COLO668 (cell line): ENCODE measurements at regions not wholly inside any gene's neighbourhood (a gene's known extent, or its start where the extent isn't known, plus 50 kb on each side); places are given as distances from the start of the nearest gene placed in this dataset.

ENCODE experiments used
- DNase-seq: peaks from one replicate; lab custom pipeline; 2025; ENCODE audit not compliant: unreplicated experiment; lab: John Stamatoyannopoulos, UW

DNA sequence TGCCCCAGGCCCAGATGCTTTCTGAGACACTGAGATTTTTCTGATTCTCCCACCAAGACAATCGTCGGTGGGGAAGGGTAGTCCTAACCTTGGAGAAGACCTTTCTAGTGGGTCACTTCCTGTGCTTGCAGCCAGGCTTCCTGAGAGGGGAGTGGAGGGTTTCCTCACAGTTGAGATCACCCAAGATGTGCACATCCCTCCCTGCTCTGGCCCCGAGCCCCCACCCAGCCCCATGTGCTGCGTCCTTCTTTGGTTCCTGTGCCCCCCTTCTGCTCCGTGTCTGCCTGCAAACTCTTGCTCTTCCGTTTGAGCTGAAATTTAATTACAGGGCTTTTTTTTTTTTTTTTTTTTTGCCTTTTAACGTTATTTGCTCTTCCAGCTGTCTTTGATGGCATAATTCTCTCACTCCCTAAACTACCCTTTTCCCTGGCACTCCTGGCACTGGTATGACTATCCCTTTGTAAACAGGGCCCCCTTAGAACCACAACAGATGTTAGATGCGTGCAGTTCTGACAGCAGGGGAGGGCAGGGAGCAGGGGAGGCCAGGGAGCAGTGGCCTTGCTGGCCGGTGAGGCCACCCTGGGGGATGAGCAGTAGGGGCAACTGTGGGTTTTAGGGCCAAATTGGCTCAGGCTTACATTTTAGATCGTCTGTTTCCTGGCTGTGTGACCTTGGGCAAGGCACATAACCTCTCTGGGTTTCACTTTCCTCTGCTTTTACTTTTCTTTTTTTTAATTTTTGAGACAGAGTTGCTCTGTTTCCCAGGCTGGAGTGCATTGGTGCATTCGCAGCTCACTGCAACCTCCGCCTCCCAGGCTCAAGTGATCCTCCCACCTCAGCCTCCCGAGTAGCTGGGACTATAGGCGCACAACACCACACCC lies 144.5 kb downstream of the PHETA1 start:
- DNase-seq, result no peak

DNA sequence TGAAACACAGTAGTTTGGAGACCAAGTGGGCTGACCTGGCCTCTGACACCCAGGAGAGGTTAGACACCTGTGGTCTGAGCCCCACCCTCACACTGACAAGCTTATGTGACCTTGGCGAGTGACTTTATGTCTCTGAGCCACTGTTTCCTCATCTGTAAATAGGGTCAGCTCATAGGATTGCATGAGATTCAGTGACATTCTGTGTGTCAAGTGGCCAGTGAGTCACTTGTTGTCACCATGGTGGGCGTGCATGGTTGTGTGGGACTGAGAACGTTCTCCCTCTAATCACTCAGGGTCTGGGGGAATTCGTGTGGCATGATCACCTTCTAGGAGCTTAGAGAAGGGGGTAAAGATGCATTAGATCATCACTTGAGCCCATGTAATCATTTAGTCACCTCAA lies 146.4 kb downstream of the PHETA1 start:
- DNase-seq, result no peak

DNA sequence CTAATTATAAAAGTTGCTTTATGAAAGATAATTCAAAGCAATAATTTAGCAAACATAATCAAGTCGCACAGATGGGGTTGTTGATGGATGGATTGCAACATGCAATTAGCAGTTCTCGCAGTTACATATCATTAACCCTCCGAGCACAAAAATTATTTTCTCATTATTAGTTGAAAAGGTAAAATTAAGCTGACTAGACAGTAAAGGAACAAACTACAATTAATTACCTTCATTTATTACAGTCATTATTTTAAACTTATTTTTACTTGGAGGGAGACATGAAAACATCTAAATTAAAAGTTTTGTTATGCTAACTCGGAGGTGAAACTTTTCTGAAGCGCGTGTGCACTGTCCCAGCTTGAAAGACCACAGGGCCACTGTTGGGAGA lies 146.9 kb downstream of the PHETA1 start:
- DNase-seq, result no peak

DNA sequence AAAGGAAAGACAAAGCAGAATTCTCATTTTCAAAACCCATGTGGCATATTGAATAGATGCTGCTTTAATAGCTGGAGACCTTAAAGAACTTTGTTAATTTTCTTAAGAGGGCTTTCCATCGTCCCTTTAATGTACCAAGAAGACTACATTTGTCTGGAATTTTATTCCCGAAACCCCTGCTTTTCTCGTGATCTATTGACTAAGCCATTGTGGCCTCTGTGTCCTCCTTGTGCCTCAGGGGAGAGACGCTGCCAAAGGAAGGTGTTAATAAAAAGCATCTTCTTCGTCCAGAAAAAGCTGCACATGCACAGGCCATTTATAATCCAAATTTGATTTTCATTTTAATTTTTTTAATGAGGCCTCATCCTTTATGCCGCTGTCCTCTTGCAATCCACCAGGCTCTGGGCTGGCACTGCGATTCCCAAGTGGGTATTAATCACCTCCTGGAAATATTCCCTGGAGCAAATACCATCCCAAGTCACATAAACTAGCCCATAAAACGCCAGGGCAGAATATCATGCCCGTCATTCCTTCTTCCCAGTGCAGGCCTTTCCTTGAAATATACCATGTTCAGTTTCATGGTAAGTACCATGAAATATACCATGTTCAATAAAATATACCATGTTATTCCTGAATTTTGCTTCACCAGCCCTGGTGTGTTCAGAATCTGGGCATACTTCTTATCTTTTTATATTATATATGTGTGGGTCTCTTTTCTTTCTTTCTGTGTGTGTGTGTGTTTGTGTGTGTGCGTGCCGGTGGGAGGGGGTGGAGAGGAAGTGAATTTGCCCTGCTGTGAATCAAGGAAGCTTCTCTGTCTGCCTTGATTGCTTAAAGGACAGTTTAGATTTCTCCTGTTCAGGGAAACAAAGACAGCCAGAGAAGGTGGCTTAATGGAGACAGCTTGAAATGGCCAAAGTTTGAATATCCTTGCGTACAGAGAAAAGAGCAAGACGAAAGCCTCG lies 147.6 kb downstream of the PHETA1 start:
- no peak for DNase-seq

DNA sequence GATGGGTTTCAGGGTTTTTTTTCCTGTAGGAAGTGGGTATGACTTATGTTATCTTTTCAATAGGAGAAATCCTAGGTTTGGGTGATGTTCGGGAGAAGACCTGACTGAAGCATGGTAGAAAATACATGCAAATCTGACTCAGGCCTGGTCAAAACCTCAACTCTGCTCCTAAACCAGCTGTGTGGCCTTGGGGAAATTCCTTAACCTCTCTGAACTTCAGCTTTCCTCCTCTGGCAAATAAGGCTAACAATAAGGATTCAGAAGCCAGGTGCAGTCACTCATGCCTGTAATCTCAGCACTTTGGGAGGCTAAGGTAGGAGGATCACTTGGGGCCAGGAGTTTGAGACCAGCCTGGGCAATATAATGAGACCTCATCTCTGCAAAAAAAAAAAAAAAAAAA lies 148.5 kb downstream of the PHETA1 start:
- no peak for DNase-seq

DNA sequence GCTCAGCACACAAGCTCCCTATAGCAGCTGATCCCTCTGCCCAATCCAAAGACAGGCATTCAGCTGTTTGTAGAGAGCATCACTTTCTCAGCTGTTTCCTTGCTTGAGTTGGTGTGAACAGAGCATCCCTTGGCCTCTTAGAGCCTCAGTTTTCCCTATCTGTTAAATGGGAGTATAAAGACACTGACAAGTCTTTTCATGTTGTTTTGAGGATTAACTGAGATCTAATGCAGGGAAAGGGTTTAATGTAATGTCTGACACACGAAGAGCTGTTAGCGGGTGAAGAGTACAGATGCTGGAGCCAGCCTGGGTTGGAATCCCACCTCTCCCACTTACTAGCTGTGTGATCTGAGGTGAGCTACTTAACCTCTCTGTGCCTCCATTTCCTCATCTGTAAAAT lies 149.5 kb downstream of the PHETA1 start:
- DNase-seq, result no peak

DNA sequence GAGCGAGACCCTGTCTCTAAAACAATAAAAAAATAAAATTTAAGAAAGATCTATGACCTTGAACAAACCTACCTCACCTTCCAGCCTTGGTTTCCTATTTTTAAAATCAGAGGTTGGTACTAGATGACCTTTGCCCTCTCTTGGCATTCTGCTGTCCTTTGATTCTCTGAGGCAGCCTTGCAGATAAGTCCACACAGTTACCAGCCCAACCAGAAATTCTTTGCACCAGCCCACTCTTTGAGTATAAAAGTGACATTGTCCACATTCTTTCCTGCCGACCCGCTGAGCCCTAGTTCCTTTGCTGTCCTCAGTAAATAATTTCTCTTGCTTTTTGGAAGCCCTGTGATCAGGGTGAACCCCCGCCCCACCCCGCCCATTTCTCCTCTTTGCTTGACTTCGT lies 150.4 kb downstream of the PHETA1 start:
- no peak for DNase-seq

DNA sequence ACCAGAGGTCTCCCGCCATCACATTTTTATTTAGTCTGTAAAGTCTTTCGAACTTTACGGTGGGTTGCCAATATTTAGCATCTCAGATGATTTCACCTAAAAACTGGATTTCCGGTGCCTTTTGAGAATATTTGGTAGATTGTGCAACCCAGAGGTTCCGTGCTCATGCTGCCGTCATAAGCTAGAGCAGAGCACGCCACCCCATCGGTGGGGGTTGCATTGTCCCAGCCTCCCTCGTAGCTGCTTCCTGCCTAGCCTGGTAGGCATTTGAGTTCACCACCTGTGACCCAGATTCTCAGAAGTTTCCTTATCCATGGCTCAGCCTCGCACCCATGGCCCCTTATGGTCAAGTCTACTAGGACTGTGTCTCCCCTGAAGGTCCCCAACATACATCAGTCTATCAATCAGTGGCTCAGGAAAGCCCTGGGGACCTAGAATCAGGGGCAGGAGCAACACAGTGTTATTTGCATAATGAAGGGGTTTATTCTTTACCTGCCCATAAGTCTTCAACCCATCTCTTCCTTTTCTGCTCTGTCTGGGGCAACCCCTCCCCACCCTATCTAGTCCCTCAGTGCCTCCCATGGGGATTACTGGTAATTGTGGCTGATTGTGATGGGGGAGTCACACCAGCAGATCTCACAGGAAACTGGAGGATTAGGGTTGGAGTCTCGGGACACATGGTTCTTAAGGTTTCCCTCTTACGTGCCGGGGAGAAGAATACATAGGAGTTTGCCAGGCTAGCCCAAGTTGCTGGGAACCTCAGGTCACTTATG lies 152.3 kb downstream of the PHETA1 start:
- no peak for DNase-seq

DNA sequence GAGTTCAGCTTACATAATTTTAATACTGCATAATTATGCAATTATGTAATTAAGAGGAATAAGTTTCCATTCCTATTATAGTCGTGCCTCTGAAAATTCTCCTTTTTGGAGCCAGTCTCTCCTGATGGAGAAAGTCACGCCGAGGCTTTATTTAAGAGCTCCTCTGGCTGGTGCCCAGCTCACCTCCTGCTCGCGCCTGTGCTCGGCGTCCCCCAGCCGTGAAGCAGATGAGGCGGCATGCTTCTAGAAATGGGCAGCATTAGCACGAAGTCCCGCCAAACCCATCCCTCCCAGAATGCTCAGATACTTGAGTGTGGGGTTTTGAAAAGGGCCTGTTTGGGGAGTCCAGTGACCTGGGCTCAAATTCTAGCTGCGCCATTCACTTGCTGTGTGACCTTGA lies 153.0 kb downstream of the PHETA1 start:
- no peak for DNase-seq

DNA sequence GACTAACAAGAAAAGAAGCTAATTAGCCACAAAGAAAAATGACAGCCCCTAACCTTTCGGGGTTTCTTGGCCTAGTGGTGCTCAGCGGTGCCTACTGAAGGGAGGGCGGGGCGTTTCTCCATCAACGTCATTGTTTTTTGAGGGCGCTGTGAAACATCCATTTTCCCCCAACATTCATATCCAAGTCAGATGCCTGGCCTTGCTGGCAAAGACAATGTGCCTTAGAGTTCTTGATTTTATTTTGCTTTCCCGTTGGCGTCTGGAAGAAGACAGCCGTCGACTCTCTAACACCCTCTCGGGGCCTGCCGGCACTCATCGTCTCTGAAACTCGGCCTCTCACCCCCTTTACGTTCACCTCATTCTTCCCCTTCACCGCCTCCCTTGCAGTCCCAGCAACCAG lies 154.5 kb downstream of the PHETA1 start:
- DNase-seq, result no peak

DNA sequence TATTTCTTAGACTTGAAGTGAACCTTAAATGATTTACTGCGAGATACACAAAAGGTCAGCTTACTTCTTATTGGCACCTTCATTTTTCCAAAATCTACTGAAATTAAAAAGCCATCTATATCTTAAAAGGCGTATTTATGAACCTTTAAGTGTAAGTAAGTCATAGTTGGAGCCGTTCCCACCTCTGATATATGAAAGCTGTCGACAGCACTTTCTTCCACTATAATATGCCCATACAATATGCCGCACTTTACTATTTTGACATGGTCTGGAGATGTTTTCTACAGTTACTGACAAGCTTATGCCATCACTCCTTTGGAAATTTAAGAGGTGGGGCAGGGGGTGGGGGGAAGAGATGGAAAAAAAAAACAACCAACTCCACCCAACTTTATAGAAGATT lies 155.3 kb downstream of the PHETA1 start:
- DNase-seq, result no peak

DNA sequence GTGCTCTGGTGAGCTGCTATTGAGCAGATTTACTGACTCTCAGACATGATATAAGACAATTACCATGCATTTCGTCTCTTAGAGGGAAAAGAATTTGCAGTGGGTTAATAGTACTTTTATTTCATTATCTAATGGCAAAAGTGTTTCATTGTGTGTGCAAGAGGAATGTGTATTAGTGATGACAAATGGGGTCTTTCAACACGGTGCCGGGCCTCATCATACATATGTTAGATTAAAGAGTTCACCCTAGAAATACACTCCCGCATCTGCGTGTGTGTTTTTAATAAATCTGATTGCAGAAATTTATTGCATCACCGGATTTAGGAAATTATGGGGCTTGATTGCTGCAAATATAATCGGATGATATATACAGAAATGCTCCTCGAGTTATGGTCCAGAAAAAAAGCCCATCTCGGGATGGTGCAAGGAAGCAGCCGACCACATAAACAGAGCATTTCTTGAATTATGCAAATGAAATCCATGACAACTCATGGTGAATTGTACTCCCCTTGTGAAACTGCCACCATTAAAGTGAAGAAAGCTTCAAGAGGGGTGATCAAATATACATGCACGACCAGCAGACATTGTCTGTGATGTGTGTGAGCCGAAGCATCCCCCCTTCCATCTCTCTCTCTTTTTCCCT lies 156.0 kb downstream of the PHETA1 start:
- no peak for DNase-seq

DNA sequence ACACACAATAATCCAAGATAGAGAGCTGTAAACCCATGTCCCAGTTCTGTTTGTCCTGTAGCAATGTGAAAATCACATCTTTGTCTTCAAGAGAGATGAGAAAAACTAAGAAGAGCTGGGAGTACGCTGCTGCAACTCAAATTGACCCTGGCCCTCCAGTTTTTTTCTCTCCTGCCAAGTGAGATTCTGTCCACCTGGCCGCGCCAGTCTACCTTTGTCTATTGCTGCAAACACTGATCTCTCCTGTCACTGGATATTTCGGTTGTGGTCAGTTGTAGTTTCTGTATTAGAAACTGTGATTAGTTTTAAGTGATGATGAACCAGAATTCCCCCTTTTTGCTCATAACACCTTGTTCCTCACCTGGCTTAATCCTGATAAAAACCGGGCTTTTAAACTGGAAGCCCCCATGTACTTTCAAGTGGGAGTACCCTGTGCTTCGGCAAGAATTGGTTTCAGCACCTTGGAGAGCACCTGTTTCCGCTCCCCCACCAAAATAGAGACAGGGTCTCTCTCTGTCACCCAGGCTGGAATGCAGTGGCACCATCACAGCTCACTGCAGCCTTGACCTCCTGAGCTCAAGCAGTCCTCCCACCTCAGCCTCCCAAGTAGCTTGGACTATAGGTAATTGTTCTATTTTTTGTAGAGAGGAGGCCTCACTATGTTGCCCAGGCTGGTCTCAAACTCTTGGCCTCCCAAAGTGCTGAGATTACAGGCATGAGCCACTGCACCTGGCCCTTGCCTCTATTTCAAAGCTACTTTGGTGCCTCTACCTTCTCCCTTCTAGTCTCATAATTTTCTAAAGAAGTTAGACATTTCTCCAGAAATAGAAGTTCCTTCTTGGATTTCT lies 156.8 kb downstream of the PHETA1 start:
- no peak for DNase-seq

DNA sequence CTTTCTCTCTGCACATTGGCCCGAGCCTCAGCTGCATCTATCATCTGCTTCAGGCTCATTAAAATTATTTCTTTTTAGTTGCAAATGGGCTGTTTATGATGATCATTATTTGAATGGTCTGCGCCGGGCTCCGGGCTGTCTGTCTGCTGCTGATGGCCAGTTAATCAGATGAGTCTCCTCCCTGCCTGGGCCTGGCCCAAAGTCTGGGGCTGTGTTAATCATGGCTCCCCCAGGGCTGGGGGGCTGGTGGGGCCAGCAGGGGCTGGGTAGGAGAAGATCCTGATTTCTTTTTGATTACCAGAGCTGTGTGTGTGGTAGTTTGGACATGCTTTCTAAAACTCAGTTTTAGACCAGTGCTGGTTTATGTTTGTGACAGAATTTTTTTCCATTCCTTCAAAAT lies 159.1 kb downstream of the PHETA1 start:
- no peak for DNase-seq

DNA sequence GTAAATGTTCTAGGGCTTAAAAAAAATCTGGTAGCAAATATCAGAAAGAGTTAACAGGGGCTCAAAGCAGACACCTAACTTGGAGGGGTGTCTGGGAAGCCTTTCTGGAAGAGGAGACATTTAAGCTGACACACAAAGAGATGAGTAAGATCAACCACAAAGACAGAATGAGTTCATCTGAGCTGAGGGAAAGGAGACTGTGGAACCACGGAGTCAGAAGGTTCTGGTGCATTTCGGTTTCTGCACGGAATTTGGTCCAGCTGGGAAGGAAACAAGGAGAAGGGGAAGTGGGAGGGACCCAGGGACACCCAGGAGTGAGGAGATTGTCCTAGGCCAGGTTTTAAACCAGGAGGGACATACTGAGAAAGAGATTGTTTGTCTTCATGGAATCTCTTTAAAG lies 161.1 kb downstream of the PHETA1 start:
- DNase-seq, result no peak

DNA sequence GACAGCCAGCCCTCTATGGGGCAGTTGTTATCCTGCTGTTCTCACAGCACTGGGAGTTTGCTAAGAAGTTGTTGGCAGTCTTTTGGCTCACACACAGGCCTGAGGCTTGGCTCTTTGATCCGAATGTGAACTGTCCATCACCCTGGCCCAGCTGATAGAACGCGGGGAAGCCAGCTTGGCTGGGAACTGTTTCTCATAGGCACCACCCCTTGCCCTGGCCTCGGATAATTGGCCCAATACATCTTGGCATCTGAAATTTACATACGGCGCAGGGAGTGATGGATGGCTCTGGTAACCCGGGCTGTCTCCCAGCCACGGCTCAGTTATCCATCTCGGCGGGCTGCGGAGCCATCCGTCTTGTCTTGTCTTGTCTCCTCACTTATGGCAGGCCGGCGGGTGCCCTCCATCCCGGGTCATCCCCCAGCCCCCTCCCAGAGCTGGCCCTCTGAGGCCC lies 164.1 kb downstream of the PHETA1 start:
- no peak for DNase-seq

DNA sequence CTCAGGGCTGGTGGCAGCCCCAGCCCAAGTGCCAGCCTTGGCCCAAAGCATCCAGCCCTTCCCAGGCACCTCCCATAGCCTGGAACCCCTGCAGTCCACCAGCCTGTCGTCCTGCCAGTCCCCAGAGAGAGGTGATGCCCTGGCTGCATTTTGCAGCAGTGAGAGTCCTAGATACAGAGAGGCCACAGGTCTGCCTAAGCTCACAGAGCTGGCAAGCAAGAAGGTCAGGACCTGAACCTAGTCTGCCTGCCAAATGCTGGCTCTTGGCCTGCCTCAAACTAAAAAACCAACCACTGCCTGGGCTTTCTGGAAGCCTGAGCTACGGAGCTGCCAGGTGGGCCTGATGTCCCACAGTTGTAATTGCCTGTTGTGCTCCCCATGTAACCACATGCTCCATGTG lies 164.9 kb downstream of the PHETA1 start:
- no peak for DNase-seq

DNA sequence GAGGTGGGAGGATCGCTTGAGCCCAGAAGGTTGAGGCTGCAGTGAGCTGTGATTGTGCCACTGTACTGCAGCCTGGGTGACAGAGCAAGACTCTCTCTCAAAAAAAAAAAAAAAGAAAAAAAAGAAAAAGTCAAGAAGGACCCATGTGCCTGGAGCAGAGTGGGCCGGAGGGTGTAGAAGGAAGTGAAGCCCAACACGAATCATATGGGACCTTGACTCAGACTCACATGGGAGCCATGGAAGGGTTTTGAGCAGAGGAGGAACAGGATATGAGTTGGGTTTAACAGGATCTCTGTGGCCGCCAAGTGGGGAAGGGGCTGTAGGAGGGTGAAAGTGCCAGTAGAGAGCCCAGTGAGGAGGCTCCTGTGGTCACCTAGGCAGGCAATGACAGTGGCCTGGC lies 165.4 kb downstream of the PHETA1 start:
- no peak for DNase-seq

DNA sequence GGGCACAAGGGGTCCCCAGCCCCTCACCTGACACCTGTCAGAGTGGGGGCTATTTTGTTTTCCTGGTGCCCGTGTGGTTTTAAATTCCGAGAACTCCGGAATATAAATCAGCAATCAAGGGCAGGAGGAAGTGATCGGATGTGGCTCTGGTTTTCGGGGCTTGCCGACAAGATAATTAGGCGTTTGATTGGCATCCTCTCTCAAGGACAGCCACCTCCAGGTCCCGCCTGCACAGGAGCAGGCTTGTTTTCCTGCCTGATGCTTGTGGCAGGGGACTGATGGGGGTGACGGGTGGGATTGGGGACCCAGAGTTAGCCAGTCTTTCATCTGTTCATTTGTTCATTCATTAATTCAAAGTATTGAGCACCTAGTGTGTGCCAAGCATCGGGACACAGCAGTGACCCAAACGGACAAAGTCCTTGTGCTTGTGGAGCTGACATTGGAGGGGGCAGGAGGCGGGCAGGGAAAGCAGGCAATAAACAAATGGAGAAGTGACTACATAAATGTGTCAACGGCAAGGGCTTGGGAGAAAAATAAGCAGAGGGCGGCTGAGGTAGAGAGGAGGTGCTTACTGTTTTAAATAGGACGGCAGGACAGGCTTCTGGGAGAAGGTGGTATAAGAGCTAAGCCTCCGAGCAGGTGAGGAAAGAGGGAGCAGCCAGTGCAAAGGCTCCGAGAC lies 166.5 kb downstream of the PHETA1 start:
- no peak for DNase-seq
